HFFc6 (cell line): ENCODE measurements at regions not wholly inside any gene's neighbourhood (a gene's known extent, or its start where the extent isn't known, plus 50 kb on each side); places are given as distances from the start of the nearest gene placed in this dataset.

Experiments
- DNase-seq: peaks from one replicate; pipeline ENCODE4 v3.0.0-alpha.2; 2018
- H3K27ac Mint-ChIP-seq: 2 replicates; pipeline ENCODE4 v1.8.0; 2020; ENCODE audit warnings: mild to moderate bottlenecking, mixed read lengths
- H3K27me3 Mint-ChIP-seq: 2 replicates; pipeline ENCODE4 v1.8.0; 2021; ENCODE audit warnings: mild to moderate bottlenecking, moderate library complexity, mixed read lengths; ENCODE audit not compliant: insufficient read depth
- H3K36me3 Mint-ChIP-seq: 2 replicates; pipeline ENCODE4 v1.8.0; 2021; ENCODE audit warnings: low read depth, mixed read lengths
- H3K4me1 Mint-ChIP-seq: 2 replicates; pipeline ENCODE4 v1.8.0; 2020; ENCODE audit warnings: low read depth, mixed read lengths
- H3K4me3 Mint-ChIP-seq: 2 replicates; pipeline ENCODE4 v1.8.0; 2020; ENCODE audit warnings: mild to moderate bottlenecking, moderate library complexity, mixed read lengths
- H3K9me3 Mint-ChIP-seq: 2 replicates; pipeline ENCODE4 v1.8.0; 2020; ENCODE audit warnings: mild to moderate bottlenecking, mixed read lengths
- CTCF ChIP-seq: fragments of 200-600 bp; sonication (generic); IDR thresholded peaks from 2 replicates; pipeline ENCODE4 v1.5.0; 2021; ENCODE audit warnings: antibody characterized with exemption, mild to moderate bottlenecking

- H3K27me3 Mint-ChIP-seq = peaks cover 3% of the 10 kb centered on the region; the same call in 1 of the 2 replicates
- H3K4me3 Mint-ChIP-seq = peak overlapping the region; percentile 90
- no peak for TF ChIP-seq CTCF
- H3K36me3 Mint-ChIP-seq = no peaks in the 10 kb centered on the region
- H3K27ac Mint-ChIP-seq = no peak overlapping the region
- no peaks in the 10 kb centered on the region for H3K4me1 Mint-ChIP-seq
- no peak for DNase-seq
- no peaks in the 10 kb centered on the region for H3K9me3 Mint-ChIP-seq
These were observed 102.9 kb upstream of the RAB6C start for GRCh38 chr2:129876541-129876940.

- Mint-ChIP-seq H3K4me3 (peak overlapping the region; percentile 90), H3K36me3 (no peaks in the 10 kb centered on the region), H3K4me1 (no peaks in the 10 kb centered on the region), H3K9me3 (no peaks in the 10 kb centered on the region), H3K27ac (no peak overlapping the region), H3K27me3 (peaks cover 6% of the 10 kb centered on the region; the same call in 1 of the 2 replicates)
- DNase-seq = peak; percentile 25
- TF ChIP-seq CTCF = no peak
These were observed 102.2 kb upstream of the RAB6C start for GRCh38 chr2:129877289-129877741.

GRCh38 chr2:129877795-129878775 lies 101.4 kb upstream of the RAB6C start:
- DNase-seq = peak; percentile 4
- no peaks in the 10 kb centered on the region for H3K9me3 Mint-ChIP-seq
- peak overlapping the region; percentile 56; the same call in 1 of the 2 replicates for H3K4me3 Mint-ChIP-seq
- no peak for TF ChIP-seq CTCF
- peaks cover 7% of the 10 kb centered on the region; the same call in 1 of the 2 replicates for H3K27me3 Mint-ChIP-seq
- H3K36me3 Mint-ChIP-seq = no peaks in the 10 kb centered on the region
- no peak overlapping the region for H3K27ac Mint-ChIP-seq
- H3K4me1 Mint-ChIP-seq = no peaks in the 10 kb centered on the region

- Mint-ChIP-seq H3K27ac (no peak overlapping the region), H3K4me1 (no peaks in the 10 kb centered on the region), H3K9me3 (no peaks in the 10 kb centered on the region), H3K4me3 (no peak overlapping the region), H3K36me3 (no peaks in the 10 kb centered on the region), H3K27me3 (peaks cover 7% of the 10 kb centered on the region; the same call in 1 of the 2 replicates)
- no peak for TF ChIP-seq CTCF
- no peak for DNase-seq
These were observed 99.8 kb upstream of the RAB6C start for GRCh38 chr2:129879614-129880180.

GRCh38 chr2:129880309-129880708 lies 99.2 kb upstream of the RAB6C start:
- H3K4me1 Mint-ChIP-seq = no peaks in the 10 kb centered on the region
- H3K27me3 Mint-ChIP-seq = peaks cover 7% of the 10 kb centered on the region; the same call in 1 of the 2 replicates
- H3K9me3 Mint-ChIP-seq = no peaks in the 10 kb centered on the region
- H3K36me3 Mint-ChIP-seq = no peaks in the 10 kb centered on the region
- no peak for DNase-seq
- no peak overlapping the region for H3K27ac Mint-ChIP-seq
- no peak for TF ChIP-seq CTCF
- no peak overlapping the region for H3K4me3 Mint-ChIP-seq
